ENCODE measurements at regions not wholly inside any gene's neighbourhood (a gene's known extent, or its start where the extent isn't known, plus 50 kb on each side); places are given as distances from the start of the nearest gene placed in this dataset.
"Not testable (repeated sequence)": the region's sequence is repeated elsewhere in the genome, so short reads cannot be mapped to it uniquely, and the experiment has no call there.

DNA sequence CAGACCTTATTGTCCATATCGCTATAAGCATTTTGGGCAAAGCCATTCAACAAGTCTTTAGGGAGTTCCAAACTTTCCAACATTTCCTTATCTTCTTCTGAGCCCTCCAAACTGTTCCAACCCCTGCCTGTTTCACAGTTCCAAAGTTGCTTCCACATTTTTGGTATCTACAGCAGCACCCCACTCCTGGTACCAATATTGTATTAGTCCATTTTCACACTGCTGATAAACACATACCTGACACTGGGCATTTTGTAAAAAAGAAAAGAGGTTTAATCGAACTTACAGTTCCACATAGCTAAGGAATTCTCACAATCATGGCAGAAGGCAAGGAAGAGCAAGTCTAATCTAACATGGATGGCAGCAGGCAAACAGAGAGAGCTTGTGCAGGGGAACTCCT is 834.1 kb upstream of the GBE1 start:
- no peaks in the 10 kb centered on the region for H3K36me3 ChIP-seq (ENCODE audit: insufficient read depth, low read length)
- H3K9ac ChIP-seq (ENCODE audit: low read depth, low read length): no peak overlapping the region
- no peaks in the 10 kb centered on the region for H3K27me3 ChIP-seq (ENCODE audit: control insufficient read depth, insufficient read depth, low read length)
- no peaks in the 10 kb centered on the region for H3K4me1 ChIP-seq (ENCODE audit: control insufficient read depth, insufficient read depth, low read length)
- H3K4me3 ChIP-seq (ENCODE audit: low read length): no peak overlapping the region
- no peaks in the 10 kb centered on the region for H3K9me3 ChIP-seq (replicated peaks; ENCODE audit: low read length)
- no peak overlapping the region for H3K4me2 ChIP-seq (ENCODE audit: low read length)

DNA sequence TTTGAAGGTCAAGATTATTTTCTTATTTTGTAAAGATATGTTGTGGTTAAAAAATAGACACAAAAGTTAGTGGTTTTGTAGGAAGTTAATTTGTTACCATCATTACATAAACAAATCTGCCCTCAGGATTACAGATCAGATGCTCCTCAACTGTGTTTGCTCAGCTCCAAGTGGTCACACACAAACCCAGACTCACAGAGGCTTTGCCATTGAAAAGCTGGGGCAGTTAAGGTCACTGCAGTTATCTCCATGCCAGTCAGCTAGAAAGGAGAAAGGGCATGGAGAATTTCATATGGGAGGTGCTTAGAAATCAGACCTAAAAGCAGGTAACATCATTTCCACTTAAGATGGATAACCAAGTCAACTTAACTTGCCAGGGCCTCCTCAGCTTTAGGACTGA is 825.7 kb upstream of the GBE1 start:
- Histone ChIP-seq H3K27me3 (ENCODE audit: control insufficient read depth, insufficient read depth, low read length) (no peaks in the 10 kb centered on the region), H3K36me3 (ENCODE audit: insufficient read depth, low read length) (no peaks in the 10 kb centered on the region)

DNA sequence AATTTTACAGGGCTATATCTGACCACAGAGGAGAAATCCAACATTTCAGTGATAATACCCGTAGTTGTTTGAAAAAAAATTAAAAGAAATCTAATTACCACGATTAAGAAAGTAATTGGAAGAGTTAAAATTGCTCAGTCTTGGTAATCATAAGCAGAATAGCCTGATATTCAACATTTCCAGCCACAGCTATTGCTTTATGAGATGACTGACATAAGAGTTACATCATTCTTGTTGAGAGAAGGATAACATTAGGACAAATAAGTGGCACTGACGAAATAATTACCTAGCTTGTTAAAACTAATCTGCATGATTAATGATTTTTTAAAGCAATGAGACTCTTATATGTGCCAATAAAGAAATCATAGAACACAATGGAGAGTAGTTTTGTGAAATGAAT is 825.0 kb upstream of the GBE1 start:
- Histone ChIP-seq H3K9me3 (replicated peaks; ENCODE audit: low read length) (no peaks in the 10 kb centered on the region), H3K4me3 (ENCODE audit: low read length) (no peak overlapping the region), H3K27me3 (ENCODE audit: control insufficient read depth, insufficient read depth, low read length) (no peaks in the 10 kb centered on the region), H3K36me3 (ENCODE audit: insufficient read depth, low read length) (no peaks in the 10 kb centered on the region), H3K9ac (ENCODE audit: low read depth, low read length) (no peak overlapping the region), H3K4me2 (ENCODE audit: low read length) (no peak overlapping the region), H3K4me1 (ENCODE audit: control insufficient read depth, insufficient read depth, low read length) (no peaks in the 10 kb centered on the region)

More for the DNA sequence above, 825.7 kb upstream of the GBE1 start:
- H3K4me3 ChIP-seq (ENCODE audit: low read length): no peak overlapping the region
- no peaks in the 10 kb centered on the region for H3K4me1 ChIP-seq (ENCODE audit: control insufficient read depth, insufficient read depth, low read length)
- H3K9me3 ChIP-seq (replicated peaks; ENCODE audit: low read length): no peaks in the 10 kb centered on the region
- H3K4me2 ChIP-seq (ENCODE audit: low read length): no peak overlapping the region
- H3K9ac ChIP-seq (ENCODE audit: low read depth, low read length): no peak overlapping the region

DNA sequence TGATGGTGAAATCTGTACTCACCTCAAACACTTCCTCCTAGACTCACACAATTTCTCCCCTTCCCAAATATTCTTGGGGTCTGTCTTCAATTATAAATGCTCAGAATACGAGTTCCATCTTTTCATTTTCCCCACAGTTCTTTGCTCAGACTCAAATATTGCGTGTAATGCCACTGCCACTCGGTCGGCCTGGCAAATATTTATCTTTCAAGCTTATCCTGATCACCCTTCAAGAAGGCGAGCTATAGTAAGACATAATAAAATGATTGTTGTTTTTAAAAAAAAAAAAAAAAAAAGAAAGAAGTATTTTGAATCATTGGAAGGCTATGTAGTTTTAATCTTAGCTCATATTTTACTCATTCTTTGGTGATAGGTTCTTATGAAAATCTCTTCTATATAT is 824.6 kb upstream of the GBE1 start:
- not testable (repeated sequence) for H3K4me1 ChIP-seq (ENCODE audit: control insufficient read depth, insufficient read depth, low read length); H3K27me3 ChIP-seq (ENCODE audit: control insufficient read depth, insufficient read depth, low read length); H3K9me3 ChIP-seq (replicated peaks; ENCODE audit: low read length); H3K36me3 ChIP-seq (ENCODE audit: insufficient read depth, low read length); H3K9ac ChIP-seq (ENCODE audit: low read depth, low read length); H3K4me2 ChIP-seq (ENCODE audit: low read length); H3K4me3 ChIP-seq (ENCODE audit: low read length)

DNA sequence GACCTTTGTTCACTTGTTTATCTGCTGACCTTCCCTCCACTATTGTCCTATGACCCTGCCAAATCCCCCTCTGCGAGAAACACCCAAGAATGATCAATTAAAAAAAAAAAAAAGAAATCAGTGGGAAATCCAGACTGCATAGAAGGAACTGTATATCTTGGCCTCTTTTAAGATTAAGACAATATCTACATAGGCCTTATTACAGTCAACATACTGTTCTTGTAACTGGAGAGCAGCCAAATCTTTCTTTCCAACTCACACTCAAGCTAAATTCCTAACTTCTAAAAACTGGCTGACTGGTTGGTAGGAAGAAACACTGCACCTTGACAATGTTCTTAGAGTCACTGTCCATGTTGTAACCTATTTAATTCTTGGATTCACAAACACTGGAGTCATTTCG is 824.1 kb upstream of the GBE1 start:
- H3K36me3 ChIP-seq (ENCODE audit: insufficient read depth, low read length); H3K9ac ChIP-seq (ENCODE audit: low read depth, low read length); H3K4me1 ChIP-seq (ENCODE audit: control insufficient read depth, insufficient read depth, low read length): not testable (repeated sequence)

DNA sequence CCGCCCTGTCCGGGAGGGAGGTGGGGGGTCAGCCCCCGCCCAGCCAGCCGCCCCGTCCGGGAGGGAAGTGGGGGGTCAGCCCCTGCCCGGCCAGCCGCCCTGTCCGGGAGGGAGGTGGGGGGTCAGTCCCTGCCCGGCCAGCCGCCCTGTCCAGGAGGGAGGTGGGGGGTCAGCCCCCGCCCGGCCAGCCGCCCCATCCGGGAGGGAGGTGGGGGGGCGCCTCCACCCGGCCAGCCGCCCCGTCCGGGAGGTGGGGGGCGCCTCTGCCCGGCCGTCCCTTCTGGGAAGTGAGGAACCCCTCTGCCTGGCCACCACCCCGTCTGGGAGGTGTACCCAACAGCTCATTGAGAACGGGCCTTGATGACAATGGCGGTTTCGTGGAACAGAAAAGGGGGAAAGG is 823.4 kb upstream of the GBE1 start:
- not testable (repeated sequence) for H3K4me2 ChIP-seq (ENCODE audit: low read length); H3K27me3 ChIP-seq (ENCODE audit: control insufficient read depth, insufficient read depth, low read length); H3K4me1 ChIP-seq (ENCODE audit: control insufficient read depth, insufficient read depth, low read length); H3K36me3 ChIP-seq (ENCODE audit: insufficient read depth, low read length); H3K4me3 ChIP-seq (ENCODE audit: low read length); H3K9ac ChIP-seq (ENCODE audit: low read depth, low read length); H3K9me3 ChIP-seq (replicated peaks; ENCODE audit: low read length)

More for the DNA sequence above, 824.1 kb upstream of the GBE1 start:
- not testable (repeated sequence) for H3K4me2 ChIP-seq (ENCODE audit: low read length); H3K9me3 ChIP-seq (replicated peaks; ENCODE audit: low read length); H3K4me3 ChIP-seq (ENCODE audit: low read length); H3K27me3 ChIP-seq (ENCODE audit: control insufficient read depth, insufficient read depth, low read length)

DNA sequence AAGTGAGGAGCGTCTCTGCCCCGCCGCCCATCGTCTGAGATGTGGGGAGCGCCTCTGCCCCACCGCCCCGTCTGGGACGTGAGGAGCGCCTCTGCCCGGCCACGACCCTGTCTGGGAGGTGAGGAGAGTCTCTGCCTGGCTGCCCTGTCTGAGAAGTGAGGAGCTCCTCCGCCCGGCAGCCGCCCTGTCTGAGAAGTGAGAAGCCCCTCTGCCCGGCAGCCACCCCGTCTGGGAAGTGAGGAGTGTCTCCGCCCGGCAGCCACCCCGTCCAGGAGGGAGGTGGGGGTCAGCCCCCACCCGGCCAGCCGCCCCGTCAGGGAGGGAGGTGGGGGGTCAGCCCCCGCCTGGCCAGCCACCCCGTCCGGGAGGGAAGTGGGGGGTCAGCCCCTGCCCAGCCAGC is 823.0 kb upstream of the GBE1 start:
- not testable (repeated sequence) for H3K36me3 ChIP-seq (ENCODE audit: insufficient read depth, low read length); H3K4me1 ChIP-seq (ENCODE audit: control insufficient read depth, insufficient read depth, low read length)

DNA sequence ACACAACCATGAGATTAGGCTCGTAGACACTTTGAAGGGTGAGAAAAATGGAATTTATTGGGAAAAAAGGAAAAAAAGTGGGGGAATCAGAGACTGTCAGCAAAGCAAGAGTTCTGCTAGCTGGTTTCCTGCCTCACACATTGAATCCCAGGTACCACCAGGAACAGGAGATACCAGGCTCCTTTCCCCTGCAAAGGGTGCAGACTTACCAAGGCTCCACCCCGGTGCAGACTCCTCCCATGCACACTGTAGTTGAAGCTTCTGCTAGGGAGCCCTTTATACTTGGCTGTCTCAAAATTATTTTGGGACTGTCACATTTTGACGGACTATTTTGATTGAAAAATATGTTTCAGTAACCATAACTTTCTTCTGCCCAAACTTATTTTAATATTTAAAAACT is 819.9 kb upstream of the GBE1 start:
- no peaks in the 10 kb centered on the region for H3K4me1 ChIP-seq (ENCODE audit: control insufficient read depth, insufficient read depth, low read length)
- H3K4me2 ChIP-seq (ENCODE audit: low read length): no peak overlapping the region
- H3K27me3 ChIP-seq (ENCODE audit: control insufficient read depth, insufficient read depth, low read length): no peaks in the 10 kb centered on the region
- no peak overlapping the region for H3K9ac ChIP-seq (ENCODE audit: low read depth, low read length)
- no peak overlapping the region for H3K4me3 ChIP-seq (ENCODE audit: low read length)
- H3K9me3 ChIP-seq (replicated peaks; ENCODE audit: low read length): no peaks in the 10 kb centered on the region
- no peaks in the 10 kb centered on the region for H3K36me3 ChIP-seq (ENCODE audit: insufficient read depth, low read length)

More for the DNA sequence above, 823.0 kb upstream of the GBE1 start:
- H3K4me3 ChIP-seq (ENCODE audit: low read length); H3K9me3 ChIP-seq (replicated peaks; ENCODE audit: low read length); H3K9ac ChIP-seq (ENCODE audit: low read depth, low read length); H3K27me3 ChIP-seq (ENCODE audit: control insufficient read depth, insufficient read depth, low read length); H3K4me2 ChIP-seq (ENCODE audit: low read length): not testable (repeated sequence)

DNA sequence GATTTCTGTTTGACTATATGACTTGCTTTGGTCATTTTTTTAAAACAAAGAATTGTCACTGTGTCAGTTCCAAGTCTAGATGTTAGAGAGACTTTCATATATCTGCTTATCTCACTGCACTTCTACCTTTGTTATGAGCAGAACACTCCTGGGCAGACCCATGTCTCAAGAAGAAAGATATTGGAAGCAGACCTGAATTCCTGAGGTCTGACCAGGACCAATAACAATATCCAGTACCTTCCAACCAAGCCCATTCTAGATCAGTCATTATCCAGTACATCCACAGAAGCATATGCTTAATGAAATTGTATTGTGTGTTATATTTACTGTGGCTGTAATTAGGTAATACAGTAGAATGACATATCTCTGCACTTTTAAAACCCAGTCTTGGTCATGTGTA is 811.3 kb upstream of the GBE1 start:
- H3K4me2 ChIP-seq (ENCODE audit: low read length): no peak overlapping the region
- H3K36me3 ChIP-seq (ENCODE audit: insufficient read depth, low read length): no peaks in the 10 kb centered on the region
- no peaks in the 10 kb centered on the region for H3K27me3 ChIP-seq (ENCODE audit: control insufficient read depth, insufficient read depth, low read length)
- no peak overlapping the region for H3K4me3 ChIP-seq (ENCODE audit: low read length)
- no peak overlapping the region for H3K9ac ChIP-seq (ENCODE audit: low read depth, low read length)
- no peaks in the 10 kb centered on the region for H3K4me1 ChIP-seq (ENCODE audit: control insufficient read depth, insufficient read depth, low read length)
- H3K9me3 ChIP-seq (replicated peaks; ENCODE audit: low read length): no peaks in the 10 kb centered on the region

DNA sequence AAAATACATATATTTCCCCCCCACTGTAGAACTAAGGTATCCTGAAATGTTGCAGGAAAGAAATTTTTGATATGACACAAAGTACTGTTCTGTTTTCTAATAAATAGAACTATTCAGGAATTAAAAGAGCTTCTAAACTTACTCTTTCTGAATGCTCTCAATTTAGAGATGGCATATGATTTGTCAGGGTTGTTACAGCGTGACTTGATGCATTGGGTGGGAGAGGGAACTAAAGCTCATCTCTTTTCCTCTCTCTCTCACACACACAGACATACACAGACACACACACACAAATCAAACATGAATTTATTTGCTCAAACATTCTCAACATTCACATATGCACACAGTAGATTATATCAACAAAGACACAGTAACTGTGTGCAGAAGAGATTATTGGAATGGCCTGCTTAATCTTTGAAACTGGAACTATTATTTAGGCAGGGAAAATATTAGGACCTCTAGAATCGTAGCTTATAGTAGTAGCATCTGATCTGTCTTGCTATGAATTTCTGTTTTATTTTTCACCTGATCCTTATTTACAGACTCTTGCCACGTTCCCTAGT is 807.4 kb upstream of the GBE1 start:
- Histone ChIP-seq H3K4me2 (ENCODE audit: low read length) (no peak overlapping the region), H3K9me3 (replicated peaks; ENCODE audit: low read length) (no peaks in the 10 kb centered on the region), H3K9ac (ENCODE audit: low read depth, low read length) (no peak overlapping the region), H3K36me3 (ENCODE audit: insufficient read depth, low read length) (no peaks in the 10 kb centered on the region), H3K27me3 (ENCODE audit: control insufficient read depth, insufficient read depth, low read length) (no peaks in the 10 kb centered on the region), H3K4me3 (ENCODE audit: low read length) (no peak overlapping the region), H3K4me1 (ENCODE audit: control insufficient read depth, insufficient read depth, low read length) (no peaks in the 10 kb centered on the region)

DNA sequence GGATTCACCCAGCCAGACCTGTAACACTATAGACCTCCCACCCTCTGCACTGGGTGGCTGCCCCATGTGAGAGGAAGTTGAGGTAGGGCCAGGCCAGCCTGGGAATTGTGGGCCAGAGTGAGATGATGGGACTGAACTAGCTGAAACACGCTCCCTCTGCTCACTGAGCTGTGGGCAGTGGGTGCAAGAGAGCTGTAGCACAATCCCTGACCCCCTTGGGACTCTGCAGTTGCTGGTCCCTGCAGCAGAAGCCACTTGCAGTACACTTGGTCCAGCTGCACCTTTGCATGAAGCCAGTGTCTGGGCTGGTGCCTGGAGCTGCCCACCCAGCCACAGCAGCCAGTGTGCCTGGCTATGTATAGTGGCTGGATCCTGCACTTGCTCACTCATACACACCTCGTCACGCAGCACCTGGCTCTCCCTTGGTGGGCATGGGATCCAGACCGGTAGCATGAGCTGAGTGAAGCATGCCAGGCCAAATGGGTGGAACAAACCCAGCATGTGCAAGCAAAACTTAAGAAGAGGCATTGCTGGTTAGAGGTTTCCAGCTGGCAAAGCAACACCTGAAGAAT is 805.7 kb upstream of the GBE1 start:
- Histone ChIP-seq H3K4me1 (ENCODE audit: control insufficient read depth, insufficient read depth, low read length) (no peaks in the 10 kb centered on the region), H3K9ac (ENCODE audit: low read depth, low read length) (no peak overlapping the region), H3K27me3 (ENCODE audit: control insufficient read depth, insufficient read depth, low read length) (no peaks in the 10 kb centered on the region), H3K9me3 (replicated peaks; ENCODE audit: low read length) (no peaks in the 10 kb centered on the region), H3K4me2 (ENCODE audit: low read length) (no peak overlapping the region), H3K36me3 (ENCODE audit: insufficient read depth, low read length) (no peaks in the 10 kb centered on the region), H3K4me3 (ENCODE audit: low read length) (no peak overlapping the region)

DNA sequence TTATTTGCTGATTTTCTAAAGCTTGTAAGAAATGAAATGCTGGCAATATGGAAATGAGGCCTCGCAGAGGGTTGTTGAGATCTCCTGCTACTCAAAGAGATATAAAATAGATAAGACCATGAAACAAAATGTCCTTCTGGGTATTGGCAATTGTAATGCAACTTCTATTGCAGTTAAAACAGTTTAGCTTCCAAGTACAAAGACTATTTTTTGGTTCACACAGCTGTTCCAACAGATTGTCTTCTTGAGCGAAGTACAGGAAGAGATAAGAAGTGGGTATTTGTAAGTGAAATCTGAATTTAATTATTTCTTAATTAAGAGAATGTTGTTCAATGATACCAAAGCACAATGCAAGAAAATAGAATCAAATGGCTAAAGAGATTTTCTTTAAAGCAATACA is 801.5 kb upstream of the GBE1 start:
- H3K9me3 ChIP-seq (replicated peaks; ENCODE audit: low read length): no peaks in the 10 kb centered on the region
- H3K4me3 ChIP-seq (ENCODE audit: low read length): no peak overlapping the region
- no peaks in the 10 kb centered on the region for H3K27me3 ChIP-seq (ENCODE audit: control insufficient read depth, insufficient read depth, low read length)
- no peaks in the 10 kb centered on the region for H3K4me1 ChIP-seq (ENCODE audit: control insufficient read depth, insufficient read depth, low read length)
- H3K4me2 ChIP-seq (ENCODE audit: low read length): no peak overlapping the region
- no peaks in the 10 kb centered on the region for H3K36me3 ChIP-seq (ENCODE audit: insufficient read depth, low read length)
- H3K9ac ChIP-seq (ENCODE audit: low read depth, low read length): no peak overlapping the region

Measured in skeletal muscle satellite cell (primary cell).